ENCODE measurements at regions not wholly inside any gene's neighbourhood (a gene's known extent, or its start where the extent isn't known, plus 50 kb on each side); places are given as distances from the start of the nearest gene placed in this dataset.

- Mint-ChIP-seq H3K4me1 (no peaks in the 10 kb centered on the region), H3K9me3 (peaks cover 5 to 18% (median 10%) of the 10 kb centered on the region in 7 donors), H3K27ac (peak overlapping the region in 1 of 6 donors; percentile 50), H3K27me3 (no peaks in the 10 kb centered on the region), H3K4me3 (no peak overlapping the region), H3K36me3 (peaks cover 8 to 10% of the 10 kb centered on the region in 2 donors)
- no peak for ATAC-seq (ENCODE audit: low read depth in 2 of 2)
- no peak for DNase-seq
Observed at GRCh38 chr4:128371876-128372275, 84.3 kb upstream of the PGRMC2 start.

GRCh38 chr4:128371001-128371777 is 83.6 kb upstream of the PGRMC2 start:
- H3K27me3 Mint-ChIP-seq = no peaks in the 10 kb centered on the region
- H3K36me3 Mint-ChIP-seq = peaks cover 5 to 9% of the 10 kb centered on the region in 2 donors
- H3K9me3 Mint-ChIP-seq = peaks cover 3 to 11% (median 6%) of the 10 kb centered on the region in 7 donors
- no peak for ATAC-seq (ENCODE audit: low read depth in 2 of 2)
- H3K4me1 Mint-ChIP-seq = no peaks in the 10 kb centered on the region
- H3K27ac Mint-ChIP-seq = no peak overlapping the region
- H3K4me3 Mint-ChIP-seq = no peak overlapping the region
- no peak for DNase-seq

GRCh38 chr4:128366212-128366611 is 78.6 kb upstream of the PGRMC2 start:
- H3K9me3 Mint-ChIP-seq = peaks cover 0 to 7% (median 0%) of the 10 kb centered on the region in 7 donors
- H3K27ac Mint-ChIP-seq = no peak overlapping the region
- DNase-seq (no peak), ATAC-seq (ENCODE audit: low read depth in 2 of 2) (no peak)
- no peaks in the 10 kb centered on the region for H3K4me1 Mint-ChIP-seq
- peaks cover 0 to 6% of the 10 kb centered on the region in 2 donors for H3K36me3 Mint-ChIP-seq
- no peaks in the 10 kb centered on the region for H3K27me3 Mint-ChIP-seq
- no peak overlapping the region for H3K4me3 Mint-ChIP-seq

GRCh38 chr4:128364565-128364964 is 77.0 kb upstream of the PGRMC2 start:
- no peak overlapping the region for H3K27ac Mint-ChIP-seq

GRCh38 chr4:128363966-128364365 is 76.4 kb upstream of the PGRMC2 start:
- H3K27me3 Mint-ChIP-seq = no peaks in the 10 kb centered on the region
- ATAC-seq (ENCODE audit: low read depth in 2 of 2) = no peak
- no peak overlapping the region for H3K27ac Mint-ChIP-seq

More at GRCh38 chr4:128364565-128364964, 77.0 kb upstream of the PGRMC2 start:
- Mint-ChIP-seq H3K36me3 (peaks cover 0 to 5% of the 10 kb centered on the region in 2 donors), H3K4me1 (no peaks in the 10 kb centered on the region), H3K27me3 (no peaks in the 10 kb centered on the region), H3K4me3 (no peak overlapping the region), H3K9me3 (peaks cover 0 to 3% (median 0%) of the 10 kb centered on the region in 7 donors)
- DNase-seq = no peak
- ATAC-seq (ENCODE audit: low read depth in 2 of 2) = no peak

GRCh38 chr4:128362760-128363159 is 75.1 kb upstream of the PGRMC2 start:
- ATAC-seq (ENCODE audit: low read depth in 2 of 2) = no peak
- Mint-ChIP-seq H3K36me3 (peaks cover 0 to 5% of the 10 kb centered on the region in 2 donors), H3K4me1 (no peaks in the 10 kb centered on the region), H3K4me3 (no peak overlapping the region), H3K9me3 (no peaks in the 10 kb centered on the region), H3K27me3 (no peaks in the 10 kb centered on the region), H3K27ac (no peak overlapping the region)
- no peak for DNase-seq

More at GRCh38 chr4:128363966-128364365, 76.4 kb upstream of the PGRMC2 start:
- Mint-ChIP-seq H3K4me3 (no peak overlapping the region), H3K36me3 (peaks cover 0 to 5% of the 10 kb centered on the region in 2 donors), H3K9me3 (peaks cover 0 to 3% (median 0%) of the 10 kb centered on the region in 7 donors), H3K4me1 (no peaks in the 10 kb centered on the region)
- no peak for DNase-seq

GRCh38 chr4:128359422-128359821 is 71.8 kb upstream of the PGRMC2 start:
- Mint-ChIP-seq H3K4me1 (no peaks in the 10 kb centered on the region), H3K27ac (no peak overlapping the region)
- ATAC-seq (ENCODE audit: low read depth in 2 of 2) = no peak

GRCh38 chr4:128358913-128359279 is 71.3 kb upstream of the PGRMC2 start:
- H3K4me3 Mint-ChIP-seq = no peak overlapping the region
- H3K4me1 Mint-ChIP-seq = no peaks in the 10 kb centered on the region
- DNase-seq (no peak), ATAC-seq (ENCODE audit: low read depth in 2 of 2) (no peak)
- peaks cover 0 to 11% of the 10 kb centered on the region in 2 donors for H3K36me3 Mint-ChIP-seq
- peaks cover 0 to 4% (median 0%) of the 10 kb centered on the region in 7 donors for H3K9me3 Mint-ChIP-seq
- no peak overlapping the region for H3K27ac Mint-ChIP-seq
- H3K27me3 Mint-ChIP-seq = no peaks in the 10 kb centered on the region

More at GRCh38 chr4:128359422-128359821, 71.8 kb upstream of the PGRMC2 start:
- H3K4me3 Mint-ChIP-seq = no peak overlapping the region
- no peak for DNase-seq
- peaks cover 0 to 4% (median 0%) of the 10 kb centered on the region in 7 donors for H3K9me3 Mint-ChIP-seq
- peaks cover 0 to 11% of the 10 kb centered on the region in 2 donors for H3K36me3 Mint-ChIP-seq
- H3K27me3 Mint-ChIP-seq = no peaks in the 10 kb centered on the region

- no peak overlapping the region for H3K27ac Mint-ChIP-seq
- peaks cover 0 to 4% (median 0%) of the 10 kb centered on the region in 7 donors for H3K9me3 Mint-ChIP-seq
- ATAC-seq (ENCODE audit: low read depth in 2 of 2) (no peak), DNase-seq (no peak)
- H3K27me3 Mint-ChIP-seq = no peaks in the 10 kb centered on the region
- no peak overlapping the region for H3K4me3 Mint-ChIP-seq
- no peaks in the 10 kb centered on the region for H3K4me1 Mint-ChIP-seq
- H3K36me3 Mint-ChIP-seq = peaks cover 0 to 11% of the 10 kb centered on the region in 2 donors
Observed at GRCh38 chr4:128358231-128358912, 70.8 kb upstream of the PGRMC2 start.

- H3K9me3 Mint-ChIP-seq = peaks cover 0 to 4% (median 0%) of the 10 kb centered on the region in 7 donors
- no peak overlapping the region for H3K27ac Mint-ChIP-seq
- H3K4me1 Mint-ChIP-seq = no peaks in the 10 kb centered on the region
- no peaks in the 10 kb centered on the region for H3K27me3 Mint-ChIP-seq
- DNase-seq = no peak
- no peak overlapping the region for H3K4me3 Mint-ChIP-seq
- no peak for ATAC-seq (ENCODE audit: low read depth in 2 of 2)
- peaks cover 0 to 11% of the 10 kb centered on the region in 2 donors for H3K36me3 Mint-ChIP-seq
Observed at GRCh38 chr4:128357286-128357685, 69.7 kb upstream of the PGRMC2 start.

- H3K4me3 Mint-ChIP-seq = no peak overlapping the region
- H3K27ac Mint-ChIP-seq = no peak overlapping the region
- DNase-seq = no peak
- H3K27me3 Mint-ChIP-seq = no peaks in the 10 kb centered on the region
- peaks cover 0 to 6% of the 10 kb centered on the region in 2 donors for H3K36me3 Mint-ChIP-seq
- peaks cover 0 to 4% (median 0%) of the 10 kb centered on the region in 7 donors for H3K9me3 Mint-ChIP-seq
- H3K4me1 Mint-ChIP-seq = no peaks in the 10 kb centered on the region
- no peak for ATAC-seq (ENCODE audit: low read depth in 2 of 2)
Observed at GRCh38 chr4:128355305-128355704, 67.7 kb upstream of the PGRMC2 start.

GRCh38 chr4:128354205-128354821 is 66.7 kb upstream of the PGRMC2 start:
- ATAC-seq (ENCODE audit: low read depth in 2 of 2) = no peak
- no peak for DNase-seq
- peaks cover 0 to 4% (median 0%) of the 10 kb centered on the region in 7 donors for H3K9me3 Mint-ChIP-seq

GRCh38 chr4:128353791-128354190 is 66.2 kb upstream of the PGRMC2 start:
- Mint-ChIP-seq H3K9me3 (peaks cover 0 to 4% (median 0%) of the 10 kb centered on the region in 7 donors), H3K4me3 (no peak overlapping the region), H3K4me1 (no peaks in the 10 kb centered on the region), H3K27me3 (no peaks in the 10 kb centered on the region), H3K27ac (no peak overlapping the region), H3K36me3 (peaks cover 0 to 12% of the 10 kb centered on the region in 2 donors)
- no peak for ATAC-seq (ENCODE audit: low read depth in 2 of 2)
- no peak for DNase-seq

More at GRCh38 chr4:128354205-128354821, 66.7 kb upstream of the PGRMC2 start:
- Mint-ChIP-seq H3K27ac (no peak overlapping the region), H3K27me3 (no peaks in the 10 kb centered on the region), H3K36me3 (peaks cover 0 to 12% of the 10 kb centered on the region in 2 donors), H3K4me3 (no peak overlapping the region), H3K4me1 (no peaks in the 10 kb centered on the region)
